H9 (cell line): ENCODE measurements at regions not wholly inside any gene's neighbourhood (a gene's known extent, or its start where the extent isn't known, plus 50 kb on each side); places are given as distances from the start of the nearest gene placed in this dataset.

Source experiments
- DNase-seq: peaks from one replicate; pipeline ENCODE4 v3.0.0-alpha.2; 2017
- H2AFZ ChIP-seq: one replicate; pipeline ENCODE4 v1.6.1; 2013; ENCODE audit warnings: mild to moderate bottlenecking, low read length, control low read depth, moderate library complexity
- H2AK5ac ChIP-seq: 2 replicates; pipeline ENCODE4 v1.6.1; 2013; ENCODE audit warnings: low read length, control low read depth, mixed read lengths; ENCODE audit not compliant: insufficient read length
- H2BK120ac ChIP-seq: one replicate; pipeline ENCODE4 v1.6.1; 2013; ENCODE audit warnings: low read depth, mild to moderate bottlenecking, low read length, control low read depth, inconsistent platforms; ENCODE audit not compliant: poor library complexity, severe bottlenecking
- H2BK12ac ChIP-seq: 2 replicates; pipeline ENCODE4 v1.6.1; 2013; ENCODE audit warnings: low read length, control low read depth, mixed read lengths, low read depth; ENCODE audit not compliant: insufficient read length
- H2BK15ac ChIP-seq: 2 replicates; pipeline ENCODE4 v1.6.1; 2013; ENCODE audit warnings: low read depth, low read length, control low read depth
- H2BK20ac ChIP-seq: one replicate; pipeline ENCODE4 v1.6.1; 2013; ENCODE audit warnings: low read depth, mild to moderate bottlenecking, low read length, control low read depth, inconsistent platforms; ENCODE audit not compliant: poor library complexity, severe bottlenecking
- H2BK5ac ChIP-seq: 2 replicates; pipeline ENCODE4 v1.6.1; 2013; ENCODE audit warnings: low read length, control low read depth, mixed read lengths; ENCODE audit not compliant: insufficient read length
- H3K14ac ChIP-seq: 2 replicates; pipeline ENCODE4 v1.6.1; 2013; ENCODE audit warnings: low read length, control low read depth; ENCODE audit not compliant: insufficient read depth
- H3K18ac ChIP-seq: 2 replicates; pipeline ENCODE4 v1.6.1; 2013; ENCODE audit warnings: low read depth, mild to moderate bottlenecking, mixed read lengths, low read length, control low read depth; ENCODE audit not compliant: insufficient read length
- H3K23ac ChIP-seq: 2 replicates; pipeline ENCODE4 v1.6.1; 2013; ENCODE audit warnings: low read length, control low read depth, mixed read lengths, low read depth; ENCODE audit not compliant: insufficient read length
- H3K23me2 ChIP-seq: 2 replicates; pipeline ENCODE4 v1.6.1; 2013; ENCODE audit warnings: low read depth, mild to moderate bottlenecking, mixed read lengths, low read length, control low read depth; ENCODE audit not compliant: insufficient read length, poor library complexity, severe bottlenecking
- H3K27ac ChIP-seq: 2 replicates; pipeline ENCODE4 v1.5.1; 2013; ENCODE audit warnings: low read length, control low read depth, mixed read lengths, low read depth; ENCODE audit not compliant: insufficient read length
- H3K27me3 ChIP-seq: 2 replicates; pipeline ENCODE4 v1.6.1; 2013; ENCODE audit warnings: low read length, control low read depth, inconsistent platforms; ENCODE audit not compliant: insufficient read depth
- H3K4ac ChIP-seq: 2 replicates; pipeline ENCODE4 v1.6.1; 2013; ENCODE audit warnings: low read depth, mild to moderate bottlenecking, control low read depth, inconsistent platforms, low read length, moderate library complexity
- H3K4me1 ChIP-seq: 2 replicates; pipeline ENCODE4 v1.6.1; 2013; ENCODE audit warnings: low read length, control low read depth, inconsistent platforms; ENCODE audit not compliant: insufficient read depth
- H3K4me2 ChIP-seq: 2 replicates; pipeline ENCODE4 v1.6.1; 2013; ENCODE audit warnings: low read length, control low read depth, mixed read lengths; ENCODE audit not compliant: insufficient read length, insufficient read depth
- H3K56ac ChIP-seq: 2 replicates; pipeline ENCODE4 v1.6.1; 2013; ENCODE audit warnings: low read depth, mild to moderate bottlenecking, mixed read lengths, low read length, control low read depth; ENCODE audit not compliant: insufficient read length
- H3K79me1 ChIP-seq: 2 replicates; pipeline ENCODE4 v1.6.1; 2013; ENCODE audit warnings: low read depth, mild to moderate bottlenecking, moderate library complexity, low read length, control low read depth, inconsistent platforms; ENCODE audit not compliant: insufficient read depth, poor library complexity, severe bottlenecking
- H3K79me2 ChIP-seq: 2 replicates; pipeline ENCODE4 v1.6.1; 2013; ENCODE audit warnings: low read length, control low read depth, inconsistent platforms; ENCODE audit not compliant: insufficient read depth
- H3K9ac ChIP-seq: 2 replicates; pipeline ENCODE4 v1.6.1; 2013; ENCODE audit warnings: low read length, control low read depth, mixed read lengths; ENCODE audit not compliant: insufficient read length; ENCODE audit errors: extremely low read depth
- H3K9me3 ChIP-seq: one replicate; pipeline ENCODE4 v1.6.1; 2013; ENCODE audit warnings: low read depth, low read length, inconsistent platforms; ENCODE audit not compliant: control insufficient read depth
- H3T11ph ChIP-seq: one replicate; pipeline ENCODE4 v1.6.1; 2013; ENCODE audit warnings: mild to moderate bottlenecking, low read length, control low read depth, inconsistent platforms
- H4K20me1 ChIP-seq: one replicate; pipeline ENCODE4 v1.6.1; 2013; ENCODE audit not compliant: control insufficient read depth, insufficient read length, insufficient read depth
- H4K5ac ChIP-seq: 2 replicates; pipeline ENCODE4 v1.6.1; 2013; ENCODE audit warnings: low read depth, mild to moderate bottlenecking, mixed read lengths, low read length, control low read depth; ENCODE audit not compliant: insufficient read length
- H4K8ac ChIP-seq: replicated peaks from 2 replicates; pipeline ENCODE4 v1.6.1; 2013; ENCODE audit warnings: low read length, control low read depth, mixed read lengths, low read depth; ENCODE audit not compliant: insufficient read length
- H4K91ac ChIP-seq: 2 replicates; pipeline ENCODE4 v1.6.1; 2013; ENCODE audit warnings: low read depth, mild to moderate bottlenecking, moderate library complexity, mixed read lengths, low read length, control low read depth; ENCODE audit not compliant: insufficient read length
- H3K27ac Mint-ChIP-seq, 3 experiments: 2 replicates in 2 of 3; 3 replicates in 1 of 3; pipeline ENCODE4 v1.8.0; 2020 to 2021; ENCODE audit warnings: mixed read lengths in 3 of 3, mild to moderate bottlenecking in 1 of 3, moderate library complexity in 1 of 3
- H3K27me3 Mint-ChIP-seq: 2 replicates; pipeline ENCODE4 v1.8.0; 2021; ENCODE audit warnings: low read depth, mild to moderate bottlenecking, moderate library complexity, mixed read lengths
- H3K36me3 Mint-ChIP-seq, 3 experiments: 2 replicates in 2 of 3; 3 replicates in 1 of 3; pipeline ENCODE4 v1.8.0; 2020 to 2021; ENCODE audit warnings: low read depth in 3 of 3, mixed read lengths in 3 of 3; ENCODE audit not compliant: insufficient read depth in 1 of 3
- H3K4me1 Mint-ChIP-seq, 2 experiments: 2 replicates each; pipeline ENCODE4 v1.8.0; 2020; ENCODE audit warnings: mixed read lengths in 2 of 2
- H3K4me3 Mint-ChIP-seq, 2 experiments: 2 replicates in 1 of 2; 3 replicates in 1 of 2; pipeline ENCODE4 v1.8.0; 2020 to 2021; ENCODE audit warnings: mild to moderate bottlenecking in 2 of 2, mixed read lengths in 2 of 2, moderate library complexity in 1 of 2
- H3K9me3 Mint-ChIP-seq, 2 experiments: 2 replicates in 1 of 2; 3 replicates in 1 of 2; pipeline ENCODE4 v1.8.0; 2020; ENCODE audit warnings: mild to moderate bottlenecking in 2 of 2, mixed read lengths in 2 of 2, moderate library complexity in 1 of 2
- WGBS: extraction: QIAGEN DNeasy Blood & Tissue Kit; methylation state at CpG from one replicate; pipeline ENCODE4 v1.1.7; 2013; ENCODE audit warnings: missing lambda C conversion rate, low lambda C conversion rate, mixed read lengths; ENCODE audit not compliant: insufficient read length; ENCODE audit errors: extremely low coverage; 5-methylcytosine and 5-hydroxymethylcytosine counted together
- TF ChIP-seq, protein P1 (sequence below): fragments of 200-600 bp; sonication (generic); conservative IDR thresholded peaks from 3 replicates; pipeline ENCODE4 v1.8.0; 2021; ENCODE audit warnings: antibody characterized with exemption, mild to moderate bottlenecking

- no peak overlapping the region for H3K4me2 ChIP-seq
- H2BK120ac ChIP-seq, result no peak overlapping the region
- no peaks in the 10 kb centered on the region for H3K23me2 ChIP-seq
- no peaks in the 10 kb centered on the region for H3K9me3 ChIP-seq
- H3K23ac ChIP-seq, result no peak overlapping the region
- Mint-ChIP-seq H3K27me3 (peaks cover 6% of the 10 kb centered on the region), H3K4me1 (peaks cover 28 to 38% of the 10 kb centered on the region in 2 experiments), H3K4me3 (no peak overlapping the region), H3K27ac (no peak overlapping the region), H3K9me3 (peaks cover 3 to 4% of the 10 kb centered on the region in 2 experiments; a peak in 3 of 5 replicates), H3K36me3 (peaks cover 0 to 8% (median 5%) of the 10 kb centered on the region in 3 experiments; a peak in 6 of 7 replicates)
- H2AFZ ChIP-seq, result no peak overlapping the region
- H3K4ac ChIP-seq, result no peak overlapping the region
- TF ChIP-seq, protein P1, sequence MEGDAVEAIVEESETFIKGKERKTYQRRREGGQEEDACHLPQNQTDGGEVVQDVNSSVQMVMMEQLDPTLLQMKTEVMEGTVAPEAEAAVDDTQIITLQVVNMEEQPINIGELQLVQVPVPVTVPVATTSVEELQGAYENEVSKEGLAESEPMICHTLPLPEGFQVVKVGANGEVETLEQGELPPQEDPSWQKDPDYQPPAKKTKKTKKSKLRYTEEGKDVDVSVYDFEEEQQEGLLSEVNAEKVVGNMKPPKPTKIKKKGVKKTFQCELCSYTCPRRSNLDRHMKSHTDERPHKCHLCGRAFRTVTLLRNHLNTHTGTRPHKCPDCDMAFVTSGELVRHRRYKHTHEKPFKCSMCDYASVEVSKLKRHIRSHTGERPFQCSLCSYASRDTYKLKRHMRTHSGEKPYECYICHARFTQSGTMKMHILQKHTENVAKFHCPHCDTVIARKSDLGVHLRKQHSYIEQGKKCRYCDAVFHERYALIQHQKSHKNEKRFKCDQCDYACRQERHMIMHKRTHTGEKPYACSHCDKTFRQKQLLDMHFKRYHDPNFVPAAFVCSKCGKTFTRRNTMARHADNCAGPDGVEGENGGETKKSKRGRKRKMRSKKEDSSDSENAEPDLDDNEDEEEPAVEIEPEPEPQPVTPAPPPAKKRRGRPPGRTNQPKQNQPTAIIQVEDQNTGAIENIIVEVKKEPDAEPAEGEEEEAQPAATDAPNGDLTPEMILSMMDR, result no peak
- H4K5ac ChIP-seq, result no peak overlapping the region
- H2BK12ac ChIP-seq, result no peak overlapping the region
- no peak overlapping the region for H3K18ac ChIP-seq
- WGBS, result no CpG with 5 or more reads among the region's 4 CpGs
- no peak overlapping the region for H3T11ph ChIP-seq
- no peak overlapping the region for H4K91ac ChIP-seq
- no peak overlapping the region for H2AK5ac ChIP-seq
- H3K14ac ChIP-seq, result no peak overlapping the region
- H3K27me3 ChIP-seq, result no peaks in the 10 kb centered on the region
- H4K20me1 ChIP-seq, result no peaks in the 10 kb centered on the region
- no peak overlapping the region for H3K9ac ChIP-seq
- H2BK5ac ChIP-seq, result no peak overlapping the region
- no peak overlapping the region for H3K27ac ChIP-seq
- no peaks in the 10 kb centered on the region for H3K79me2 ChIP-seq
- no peak overlapping the region for H3K56ac ChIP-seq
- DNase-seq, result no peak
- H2BK15ac ChIP-seq, result no peak overlapping the region
- no peaks in the 10 kb centered on the region for H3K79me1 ChIP-seq
- no peak overlapping the region for H4K8ac ChIP-seq
- no peaks in the 10 kb centered on the region; the same call in 1 of the 2 replicates for H3K4me1 ChIP-seq
- H2BK20ac ChIP-seq, result no peak overlapping the region
Observed at GRCh38 chr2:43107679-43108078, 118.7 kb downstream of the ZFP36L2 start.
